ENCODE measurements at regions not wholly inside any gene's neighbourhood (a gene's known extent, or its start where the extent isn't known, plus 50 kb on each side); places are given as distances from the start of the nearest gene placed in this dataset.

DNA sequence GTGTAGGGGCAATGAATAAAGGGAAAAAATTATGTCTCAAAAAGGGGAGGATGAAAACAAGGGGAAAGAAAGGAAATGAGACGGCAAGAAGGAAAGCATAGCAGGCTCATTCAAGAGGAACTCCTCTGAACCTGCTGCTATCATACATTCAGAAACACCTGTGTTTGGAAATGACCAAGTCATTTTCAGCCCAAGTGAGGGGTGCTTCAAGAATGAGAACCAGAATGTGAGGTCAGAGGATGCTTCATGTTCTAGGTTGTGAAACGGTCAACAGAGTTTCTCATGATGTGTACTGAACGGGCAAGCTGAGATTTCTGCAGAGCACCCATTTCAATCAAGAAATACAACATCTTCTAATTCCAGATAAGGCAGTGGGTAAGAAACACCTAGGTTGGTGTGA, 1367.2 kb upstream of the CELF4 start:
- in situ Hi-C loops (cut with MboI; ENCODE audit: low pct_unique_long_range_greater_than_20kb, low sequenced_read_pairs, unreplicated experiment): loop anchor here (25.0 kb wide), 1 partner anchor 320 kb away; no protein-coding TSS in a partner anchor
- TF ChIP-seq, protein P1, sequence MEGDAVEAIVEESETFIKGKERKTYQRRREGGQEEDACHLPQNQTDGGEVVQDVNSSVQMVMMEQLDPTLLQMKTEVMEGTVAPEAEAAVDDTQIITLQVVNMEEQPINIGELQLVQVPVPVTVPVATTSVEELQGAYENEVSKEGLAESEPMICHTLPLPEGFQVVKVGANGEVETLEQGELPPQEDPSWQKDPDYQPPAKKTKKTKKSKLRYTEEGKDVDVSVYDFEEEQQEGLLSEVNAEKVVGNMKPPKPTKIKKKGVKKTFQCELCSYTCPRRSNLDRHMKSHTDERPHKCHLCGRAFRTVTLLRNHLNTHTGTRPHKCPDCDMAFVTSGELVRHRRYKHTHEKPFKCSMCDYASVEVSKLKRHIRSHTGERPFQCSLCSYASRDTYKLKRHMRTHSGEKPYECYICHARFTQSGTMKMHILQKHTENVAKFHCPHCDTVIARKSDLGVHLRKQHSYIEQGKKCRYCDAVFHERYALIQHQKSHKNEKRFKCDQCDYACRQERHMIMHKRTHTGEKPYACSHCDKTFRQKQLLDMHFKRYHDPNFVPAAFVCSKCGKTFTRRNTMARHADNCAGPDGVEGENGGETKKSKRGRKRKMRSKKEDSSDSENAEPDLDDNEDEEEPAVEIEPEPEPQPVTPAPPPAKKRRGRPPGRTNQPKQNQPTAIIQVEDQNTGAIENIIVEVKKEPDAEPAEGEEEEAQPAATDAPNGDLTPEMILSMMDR (IDR thresholded peaks at IDR 0.05; ENCODE audit: extremely low read depth, insufficient read depth, missing control alignments): no peak
- peak; percentile 11 for DNase-seq (ENCODE audit: low spot score)

DNA sequence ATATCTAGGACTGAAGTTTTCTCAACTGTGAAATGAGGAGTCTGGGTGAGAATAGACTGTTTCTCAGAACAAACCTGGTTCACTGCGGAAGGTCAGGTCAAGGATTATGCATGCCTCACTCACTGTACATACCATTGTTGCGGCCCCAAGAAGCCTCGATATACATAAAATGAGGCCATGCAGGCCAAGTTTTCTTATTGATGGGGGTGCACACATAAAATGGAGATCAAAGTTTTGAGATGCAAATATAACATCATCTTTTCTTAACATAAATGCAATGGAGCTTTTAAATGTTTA, 1366.1 kb upstream of the CELF4 start:
- in situ Hi-C loops (cut with MboI; ENCODE audit: low pct_unique_long_range_greater_than_20kb, low sequenced_read_pairs, unreplicated experiment): loop anchor here (25.0 kb wide), 1 partner anchor 319 kb away; no protein-coding TSS in a partner anchor
- DNase-seq (ENCODE audit: low spot score): no peak
- TF ChIP-seq, protein P1 (IDR thresholded peaks at IDR 0.05; ENCODE audit: extremely low read depth, insufficient read depth, missing control alignments): no peak

DNA sequence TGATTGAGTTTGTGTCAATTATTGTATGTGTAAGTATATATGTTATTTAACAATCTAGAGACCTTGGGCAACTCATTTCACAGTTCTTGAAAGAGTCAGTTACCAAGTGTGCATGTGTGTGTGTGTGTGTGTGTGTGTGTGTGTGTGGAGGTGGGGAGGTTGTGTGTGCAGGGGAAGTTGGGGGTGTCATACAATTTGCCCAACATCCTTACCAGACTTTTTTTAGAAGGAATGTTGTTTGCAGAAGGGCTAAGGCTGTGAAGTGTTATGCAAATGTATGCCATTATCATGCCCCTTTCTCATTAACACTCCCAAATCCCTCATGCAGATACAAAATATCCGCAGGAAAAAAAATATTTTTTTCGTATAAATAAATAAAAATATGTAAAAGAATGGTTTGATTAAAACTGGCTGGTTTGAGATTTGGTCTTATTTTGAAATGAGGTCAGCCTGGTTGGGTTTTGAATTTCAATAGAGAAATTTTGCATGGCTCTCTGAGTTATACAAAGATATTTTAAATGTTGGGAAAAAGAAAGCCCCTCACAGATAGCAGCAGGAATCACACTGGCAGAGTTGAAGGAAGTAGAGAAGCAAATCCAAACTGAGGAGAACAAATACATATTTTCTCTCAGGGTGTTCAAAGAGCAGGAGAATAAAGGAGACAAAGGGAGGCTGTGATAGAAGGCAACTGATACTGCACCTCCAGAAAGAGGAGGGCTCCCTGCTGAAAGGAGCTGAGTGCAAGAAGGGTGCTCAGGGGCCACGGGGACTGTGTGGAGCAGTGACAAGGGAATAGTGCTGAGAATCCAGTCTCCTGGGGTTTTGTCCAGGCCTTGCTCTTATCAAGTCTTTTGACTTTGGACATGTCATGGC, 1365.5 kb upstream of the CELF4 start:
- in situ Hi-C loops (cut with MboI; ENCODE audit: low pct_unique_long_range_greater_than_20kb, low sequenced_read_pairs, unreplicated experiment): loop anchor here (25.0 kb wide), 1 partner anchor 319 kb away; no protein-coding TSS in a partner anchor
- TF ChIP-seq, protein P1 (IDR thresholded peaks at IDR 0.05; ENCODE audit: extremely low read depth, insufficient read depth, missing control alignments): no peak
- DNase-seq (ENCODE audit: low spot score): no peak

DNA sequence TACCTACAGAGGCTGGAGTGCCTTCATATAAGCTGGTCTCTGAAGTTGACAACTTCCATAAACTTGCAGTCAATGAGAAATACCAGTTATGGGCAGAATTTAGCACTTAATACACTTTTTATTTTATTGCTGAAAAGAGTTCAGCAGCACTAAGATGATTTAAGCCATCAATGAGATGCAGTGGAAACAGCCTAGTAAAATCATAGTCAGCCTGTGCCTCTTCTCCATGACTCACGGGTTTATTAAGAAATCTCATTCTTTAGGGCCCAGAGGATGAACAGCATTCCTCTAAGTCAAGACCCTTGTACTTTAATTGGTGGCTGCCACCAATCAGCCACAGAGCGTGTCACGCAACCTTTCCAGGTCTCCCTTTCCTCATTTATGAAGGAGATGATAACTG, 1357.9 kb upstream of the CELF4 start:
- TF ChIP-seq, protein P1 (IDR thresholded peaks at IDR 0.05; ENCODE audit: extremely low read depth, insufficient read depth, missing control alignments): no peak
- in situ Hi-C loops (cut with MboI; ENCODE audit: low pct_unique_long_range_greater_than_20kb, low sequenced_read_pairs, unreplicated experiment): no loop called here
- no peak for DNase-seq (ENCODE audit: low spot score)

DNA sequence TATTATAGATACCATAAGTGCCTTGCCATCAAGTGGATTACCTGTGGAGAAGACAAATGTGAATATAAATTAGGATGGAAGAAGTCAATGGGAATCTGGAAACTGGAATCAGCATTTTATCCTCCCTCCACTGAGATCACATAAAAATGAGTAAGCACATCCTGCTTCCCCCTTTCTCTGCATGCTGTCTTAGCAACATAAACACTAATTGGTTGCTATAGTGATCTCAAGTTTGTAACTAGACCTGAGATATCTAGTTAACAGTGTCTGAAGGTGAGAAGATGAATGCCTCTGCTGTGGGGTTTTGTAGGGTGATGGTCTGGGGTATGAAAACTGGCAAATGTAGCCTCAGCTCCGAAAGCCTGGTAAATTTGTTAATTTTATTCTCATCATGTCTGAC, 1357.5 kb upstream of the CELF4 start:
- TF ChIP-seq, protein P1 (IDR thresholded peaks at IDR 0.05; ENCODE audit: extremely low read depth, insufficient read depth, missing control alignments): no peak
- in situ Hi-C loops (cut with MboI; ENCODE audit: low pct_unique_long_range_greater_than_20kb, low sequenced_read_pairs, unreplicated experiment): no loop called here
- no peak for DNase-seq (ENCODE audit: low spot score)

DNA sequence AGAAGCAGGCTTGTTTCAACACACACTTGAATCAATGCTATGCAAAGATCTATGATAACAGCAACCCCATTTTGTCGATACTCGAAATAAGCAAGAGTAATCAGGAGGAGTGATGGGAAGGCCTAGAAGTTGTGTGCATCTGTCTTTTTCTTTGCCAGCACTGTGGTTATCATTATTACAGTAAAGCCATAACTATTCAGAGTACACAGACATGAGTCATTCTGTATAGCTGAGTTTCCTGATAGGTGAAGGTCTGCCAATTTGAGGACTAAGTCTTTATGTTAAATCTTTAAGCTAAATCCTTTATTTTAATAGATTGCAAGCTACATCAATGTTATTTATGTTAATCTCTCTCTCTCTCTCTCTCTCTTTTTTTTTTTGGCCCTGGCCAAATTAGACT, 1344.4 kb upstream of the CELF4 start:
- no peak for DNase-seq (ENCODE audit: low spot score)
- in situ Hi-C loops (cut with MboI; ENCODE audit: low pct_unique_long_range_greater_than_20kb, low sequenced_read_pairs, unreplicated experiment): no loop called here
- TF ChIP-seq, protein P1 (IDR thresholded peaks at IDR 0.05; ENCODE audit: extremely low read depth, insufficient read depth, missing control alignments): no peak
